ENCODE measurements at regions not wholly inside any gene's neighbourhood (a gene's known extent, or its start where the extent isn't known, plus 50 kb on each side); places are given as distances from the start of the nearest gene placed in this dataset.

DNA sequence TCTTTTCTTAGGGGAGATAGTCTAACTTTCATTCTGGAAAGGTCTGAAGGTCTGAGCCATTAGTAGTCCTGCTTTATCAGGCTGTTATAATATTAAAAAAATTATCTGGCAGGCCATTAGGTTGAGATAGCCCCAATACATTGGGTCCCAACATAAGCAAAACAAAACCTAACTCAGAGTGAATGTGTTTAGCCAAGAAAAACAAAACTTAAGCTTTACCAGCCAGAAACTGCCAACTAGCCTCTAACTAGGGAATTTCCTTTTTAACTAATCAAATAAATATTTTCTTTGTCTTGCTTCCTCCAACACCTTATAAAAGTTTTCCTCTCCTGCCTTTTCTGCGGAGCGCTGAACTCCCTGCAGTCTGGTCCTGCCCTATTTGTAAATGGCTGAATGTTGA lies 1137.7 kb upstream of the CNTN5 start:
- TF ChIP-seq EZH2 (IDR thresholded peaks at IDR 0.05; ENCODE audit: borderline replicate concordance, low read depth, low read length, poor library complexity, severe bottlenecking), result no peak
- TF ChIP-seq, protein P1, sequence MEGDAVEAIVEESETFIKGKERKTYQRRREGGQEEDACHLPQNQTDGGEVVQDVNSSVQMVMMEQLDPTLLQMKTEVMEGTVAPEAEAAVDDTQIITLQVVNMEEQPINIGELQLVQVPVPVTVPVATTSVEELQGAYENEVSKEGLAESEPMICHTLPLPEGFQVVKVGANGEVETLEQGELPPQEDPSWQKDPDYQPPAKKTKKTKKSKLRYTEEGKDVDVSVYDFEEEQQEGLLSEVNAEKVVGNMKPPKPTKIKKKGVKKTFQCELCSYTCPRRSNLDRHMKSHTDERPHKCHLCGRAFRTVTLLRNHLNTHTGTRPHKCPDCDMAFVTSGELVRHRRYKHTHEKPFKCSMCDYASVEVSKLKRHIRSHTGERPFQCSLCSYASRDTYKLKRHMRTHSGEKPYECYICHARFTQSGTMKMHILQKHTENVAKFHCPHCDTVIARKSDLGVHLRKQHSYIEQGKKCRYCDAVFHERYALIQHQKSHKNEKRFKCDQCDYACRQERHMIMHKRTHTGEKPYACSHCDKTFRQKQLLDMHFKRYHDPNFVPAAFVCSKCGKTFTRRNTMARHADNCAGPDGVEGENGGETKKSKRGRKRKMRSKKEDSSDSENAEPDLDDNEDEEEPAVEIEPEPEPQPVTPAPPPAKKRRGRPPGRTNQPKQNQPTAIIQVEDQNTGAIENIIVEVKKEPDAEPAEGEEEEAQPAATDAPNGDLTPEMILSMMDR (conservative IDR thresholded peaks at IDR 0.05; ENCODE audit: low read depth, low read length), result no peak
- ChIA-PET POLR2A (ENCODE audit: low non-redundant PET) (no interaction called here), CTCF (no interaction called here)
- no TSS peak for BruUV-seq (replicated peaks)
- H3K9me3 ChIP-seq (ENCODE audit: low read depth, low read length, poor library complexity, severe bottlenecking), result peaks cover 7% of the 10 kb centered on the region
- H3K36me3 ChIP-seq (ENCODE audit: insufficient read depth, low read length, poor library complexity, severe bottlenecking), result no peaks in the 10 kb centered on the region
- H3K4me3 ChIP-seq (ENCODE audit: low read depth, low read length, poor library complexity, severe bottlenecking), result no peak overlapping the region
- no peaks in the 10 kb centered on the region for H3K27me3 ChIP-seq (replicated peaks; ENCODE audit: insufficient read depth, low read depth, low read length, poor library complexity)
- intact Hi-C loops (cut with micrococcal nuclease; ENCODE audit: unreplicated experiment), result no loop called here
- no peaks in the 10 kb centered on the region for H3K4me1 ChIP-seq (ENCODE audit: insufficient read depth, low read length, poor library complexity, severe bottlenecking)
- H3K27ac ChIP-seq (ENCODE audit: low read depth, low read length, poor library complexity, severe bottlenecking), result no peak overlapping the region
- no peak for DNase-seq (ENCODE audit: low spot score)

DNA sequence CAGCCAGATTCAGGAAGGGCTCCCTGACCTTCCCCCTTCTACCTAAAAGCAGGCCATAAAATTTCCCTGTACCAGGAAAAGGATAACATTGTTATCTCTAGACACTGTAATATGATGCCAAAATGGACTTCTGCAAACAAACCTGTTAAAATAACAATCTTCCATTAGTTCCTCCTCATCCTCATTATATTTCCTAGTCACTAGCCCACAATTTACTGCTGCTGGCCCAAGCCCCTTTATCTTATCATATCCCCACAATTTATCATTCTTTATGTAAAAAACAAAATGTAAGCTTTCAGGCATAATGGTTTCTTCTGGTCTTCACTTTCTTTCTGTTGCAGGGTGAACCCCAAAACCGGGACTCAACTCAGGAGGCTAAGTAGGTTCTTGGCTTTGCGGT lies 1132.1 kb upstream of the CNTN5 start:
- BruUV-seq (replicated peaks), result no TSS peak
- intact Hi-C loops (cut with micrococcal nuclease; ENCODE audit: unreplicated experiment), result no loop called here
- POLR2A ChIA-PET (ENCODE audit: low non-redundant PET), result no interaction called here

DNA sequence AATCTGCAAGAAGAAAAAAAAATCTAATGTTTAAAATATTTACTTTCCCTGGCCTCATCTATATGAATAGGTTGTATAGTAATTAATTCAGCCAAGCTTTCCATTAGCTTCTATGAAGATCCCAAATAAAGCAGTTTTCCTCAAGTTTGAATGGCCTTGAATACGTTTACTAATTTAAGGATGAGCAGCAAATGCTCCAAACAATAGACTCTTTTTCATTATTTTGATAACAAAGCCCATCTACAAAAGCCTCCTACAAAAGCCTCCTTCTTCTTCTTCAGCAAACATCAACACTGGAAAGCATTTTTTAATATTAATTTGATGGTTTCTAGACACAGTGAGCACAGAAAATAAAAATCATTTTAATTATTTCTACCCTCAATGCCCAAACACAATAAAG lies 1130.3 kb upstream of the CNTN5 start:
- CTCF ChIA-PET, result no interaction called here
- no peak overlapping the region for H3K27ac ChIP-seq (ENCODE audit: low read depth, low read length, poor library complexity, severe bottlenecking)

More for the DNA sequence above, 1132.1 kb upstream of the CNTN5 start:
- CTCF ChIA-PET, result no interaction called here
- Histone ChIP-seq H3K27ac (ENCODE audit: low read depth, low read length, poor library complexity, severe bottlenecking) (no peak overlapping the region), H3K4me3 (ENCODE audit: low read depth, low read length, poor library complexity, severe bottlenecking) (no peak overlapping the region), H3K27me3 (replicated peaks; ENCODE audit: insufficient read depth, low read depth, low read length, poor library complexity) (no peaks in the 10 kb centered on the region), H3K4me1 (ENCODE audit: insufficient read depth, low read length, poor library complexity, severe bottlenecking) (no peaks in the 10 kb centered on the region), H3K36me3 (ENCODE audit: insufficient read depth, low read length, poor library complexity, severe bottlenecking) (no peaks in the 10 kb centered on the region), H3K9me3 (ENCODE audit: low read depth, low read length, poor library complexity, severe bottlenecking) (no peaks in the 10 kb centered on the region)
- no peak for TF ChIP-seq EZH2 (IDR thresholded peaks at IDR 0.05; ENCODE audit: borderline replicate concordance, low read depth, low read length, poor library complexity, severe bottlenecking)
- TF ChIP-seq, protein P1 (conservative IDR thresholded peaks at IDR 0.05; ENCODE audit: low read depth, low read length), result no peak
- no peak for DNase-seq (ENCODE audit: low spot score)

More for the DNA sequence above, 1130.3 kb upstream of the CNTN5 start:
- Histone ChIP-seq H3K9me3 (ENCODE audit: low read depth, low read length, poor library complexity, severe bottlenecking) (peaks cover 6% of the 10 kb centered on the region), H3K4me1 (ENCODE audit: insufficient read depth, low read length, poor library complexity, severe bottlenecking) (no peaks in the 10 kb centered on the region), H3K36me3 (ENCODE audit: insufficient read depth, low read length, poor library complexity, severe bottlenecking) (no peaks in the 10 kb centered on the region), H3K4me3 (ENCODE audit: low read depth, low read length, poor library complexity, severe bottlenecking) (no peak overlapping the region), H3K27me3 (replicated peaks; ENCODE audit: insufficient read depth, low read depth, low read length, poor library complexity) (no peaks in the 10 kb centered on the region)
- POLR2A ChIA-PET (ENCODE audit: low non-redundant PET), result no interaction called here
- TF ChIP-seq, protein P1 (conservative IDR thresholded peaks at IDR 0.05; ENCODE audit: low read depth, low read length), result no peak
- TF ChIP-seq EZH2 (IDR thresholded peaks at IDR 0.05; ENCODE audit: borderline replicate concordance, low read depth, low read length, poor library complexity, severe bottlenecking), result no peak
- DNase-seq (ENCODE audit: low spot score), result no peak
- no TSS peak for BruUV-seq (replicated peaks)
- intact Hi-C loops (cut with micrococcal nuclease; ENCODE audit: unreplicated experiment), result no loop called here

Measured in A673 (cell line).